Anterior cingulate cortex (tissue), 58 donors: ENCODE measurements at regions not wholly inside any gene's neighbourhood (a gene's known extent, or its start where the extent isn't known, plus 50 kb on each side); places are given as distances from the start of the nearest gene placed in this dataset.

Experiments
- DNase-seq, 58 donors: peaks; one replicate each; lab custom pipeline; 2025; lab: John Stamatoyannopoulos, UW

- no peak for DNase-seq
Measured at GRCh38 chr11:79720115-79720514, 279.3 kb upstream of the TENM4 start.

GRCh38 chr11:79708319-79708932 is 267.6 kb upstream of the TENM4 start:
- DNase-seq = no peak

- no peak for DNase-seq
Measured at GRCh38 chr11:79705648-79706047, 264.8 kb upstream of the TENM4 start.

GRCh38 chr11:79702303-79702702 is 261.5 kb upstream of the TENM4 start:
- no peak for DNase-seq

- DNase-seq = no peak
Measured at GRCh38 chr11:79699246-79699645, 258.4 kb upstream of the TENM4 start.

- DNase-seq = no peak
Measured at GRCh38 chr11:79697905-79698304, 257.1 kb upstream of the TENM4 start.

- DNase-seq = no peak
Measured at GRCh38 chr11:79694368-79694767, 253.5 kb upstream of the TENM4 start.

GRCh38 chr11:79691445-79691844 is 250.6 kb upstream of the TENM4 start:
- no peak for DNase-seq

- no peak for DNase-seq
Measured at GRCh38 chr11:79686703-79687419, 246.0 kb upstream of the TENM4 start.

GRCh38 chr11:79683930-79684329 is 243.1 kb upstream of the TENM4 start:
- no peak for DNase-seq

GRCh38 chr11:79678780-79679452 is 238.1 kb upstream of the TENM4 start:
- no peak for DNase-seq

- DNase-seq = no peak
Measured at GRCh38 chr11:79676396-79676795, 235.6 kb upstream of the TENM4 start.

GRCh38 chr11:79675081-79675480 is 234.3 kb upstream of the TENM4 start:
- DNase-seq = no peak

GRCh38 chr11:79672786-79673185 is 232.0 kb upstream of the TENM4 start:
- no peak for DNase-seq

GRCh38 chr11:79671401-79671800 is 230.6 kb upstream of the TENM4 start:
- no peak for DNase-seq

GRCh38 chr11:79670882-79671281 is 230.1 kb upstream of the TENM4 start:
- no peak for DNase-seq

GRCh38 chr11:79668575-79668974 is 227.7 kb upstream of the TENM4 start:
- DNase-seq = no peak

- DNase-seq = no peak
Measured at GRCh38 chr11:79667380-79667779, 226.6 kb upstream of the TENM4 start.

GRCh38 chr11:79663017-79663416 is 222.2 kb upstream of the TENM4 start:
- DNase-seq = no peak

- DNase-seq = no peak
Measured at GRCh38 chr11:79661373-79661772, 220.5 kb upstream of the TENM4 start.

- DNase-seq = no peak
Measured at GRCh38 chr11:79648766-79649520, 208.1 kb upstream of the TENM4 start.
